ENCODE measurements at regions not wholly inside any gene's neighbourhood (a gene's known extent, or its start where the extent isn't known, plus 50 kb on each side); places are given as distances from the start of the nearest gene placed in this dataset.

- CTCF ChIA-PET: no interaction called here
Observed at GRCh38 chr3:171956181-171956683, 83.1 kb upstream of the FNDC3B start.

DNA sequence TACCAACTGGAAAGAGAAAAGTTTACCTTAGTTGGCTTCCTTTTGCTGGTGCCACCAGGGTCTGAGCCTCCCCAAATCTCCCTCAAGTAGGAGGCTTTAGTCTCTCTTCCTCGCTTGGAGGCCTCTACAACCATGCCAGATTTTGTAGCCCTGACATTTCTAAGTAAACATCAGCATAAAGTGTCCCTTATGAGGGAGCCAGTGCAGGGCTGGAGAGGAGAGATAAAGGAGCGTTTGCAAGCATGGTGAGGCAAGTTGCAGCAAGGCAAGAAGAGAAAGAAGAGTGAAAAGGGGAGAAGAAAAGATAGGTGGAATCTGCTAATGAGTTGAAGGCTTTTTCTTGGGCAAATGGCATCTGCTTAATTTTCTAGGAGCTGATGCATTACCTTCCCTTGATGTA lies 82.7 kb upstream of the FNDC3B start:
- POLR2A ChIA-PET: no interaction called here
- peak in 1 of 3 donors; percentile 44 for DNase-seq
- Histone ChIP-seq H3K9me3 (ENCODE audit: control extremely low read depth in 1 of 5, control insufficient read depth in 4 of 5, insufficient read depth in 2 of 5, low read depth in 1 of 5, low read length in 4 of 5) (no peaks in the 10 kb centered on the region), H3K4me1 (ENCODE audit: control extremely low read depth in 1 of 4, control insufficient read depth in 4 of 4, insufficient read depth in 4 of 4, low read length in 3 of 4) (peaks cover 2 to 24% (median 19%) of the 10 kb centered on the region in 4 experiments), H3K4me3 (ENCODE audit: control insufficient read depth in 1 of 7, extremely low read depth in 1 of 7, insufficient read depth in 4 of 7, low read depth in 2 of 7, low read length in 6 of 7) (no peak overlapping the region), H3K27me3 (replicated peaks in 2 of 5; ENCODE audit: control insufficient read depth in 4 of 5, insufficient read depth in 5 of 5, low read length in 4 of 5) (no peaks in the 10 kb centered on the region), H3K27ac (ENCODE audit: insufficient read depth in 1 of 2, low read depth in 1 of 2, low read length in 2 of 2, poor library complexity in 1 of 2, severe bottlenecking in 2 of 2) (no peak overlapping the region), H3K36me3 (ENCODE audit: control insufficient read depth in 4 of 4, insufficient read depth in 4 of 4, low read length in 3 of 4) (no peaks in the 10 kb centered on the region)
- CTCF ChIA-PET: no interaction called here
- WGBS (ENCODE audit: insufficient coverage): 69% methylated on average over 1 of the region's 2 CpGs

More at GRCh38 chr3:171956181-171956683, 83.1 kb upstream of the FNDC3B start:
- Histone ChIP-seq H3K9me3 (ENCODE audit: control extremely low read depth in 1 of 5, control insufficient read depth in 4 of 5, insufficient read depth in 2 of 5, low read depth in 1 of 5, low read length in 4 of 5) (no peaks in the 10 kb centered on the region), H3K4me1 (ENCODE audit: control extremely low read depth in 1 of 4, control insufficient read depth in 4 of 4, insufficient read depth in 4 of 4, low read length in 3 of 4) (peaks cover 2 to 22% (median 17%) of the 10 kb centered on the region in 4 experiments), H3K36me3 (ENCODE audit: control insufficient read depth in 4 of 4, insufficient read depth in 4 of 4, low read length in 3 of 4) (no peaks in the 10 kb centered on the region), H3K27me3 (replicated peaks in 2 of 5; ENCODE audit: control insufficient read depth in 4 of 5, insufficient read depth in 5 of 5, low read length in 4 of 5) (no peaks in the 10 kb centered on the region), H3K4me3 (ENCODE audit: control insufficient read depth in 1 of 7, extremely low read depth in 1 of 7, insufficient read depth in 4 of 7, low read depth in 2 of 7, low read length in 6 of 7) (no peak overlapping the region), H3K27ac (ENCODE audit: insufficient read depth in 1 of 2, low read depth in 1 of 2, low read length in 2 of 2, poor library complexity in 1 of 2, severe bottlenecking in 2 of 2) (no peak overlapping the region)
- DNase-seq: no peak
- whole genome bisulfite sequencing (ENCODE audit: insufficient coverage): 100% methylated on average over 7 of the region's 13 CpGs
- POLR2A ChIA-PET: no interaction called here

- H3K36me3 ChIP-seq (ENCODE audit: control insufficient read depth in 4 of 4, insufficient read depth in 4 of 4, low read length in 3 of 4): no peaks in the 10 kb centered on the region
- POLR2A ChIA-PET: no interaction called here
- peak overlapping the region in 1 of 7 experiments; percentile 4 for H3K4me3 ChIP-seq (ENCODE audit: control insufficient read depth in 1 of 7, extremely low read depth in 1 of 7, insufficient read depth in 4 of 7, low read depth in 2 of 7, low read length in 6 of 7)
- peaks cover 2 to 24% (median 19%) of the 10 kb centered on the region in 4 experiments for H3K4me1 ChIP-seq (ENCODE audit: control extremely low read depth in 1 of 4, control insufficient read depth in 4 of 4, insufficient read depth in 4 of 4, low read length in 3 of 4)
- H3K27ac ChIP-seq (ENCODE audit: insufficient read depth in 1 of 2, low read depth in 1 of 2, low read length in 2 of 2, poor library complexity in 1 of 2, severe bottlenecking in 2 of 2): no peak overlapping the region
- H3K9me3 ChIP-seq (ENCODE audit: control extremely low read depth in 1 of 5, control insufficient read depth in 4 of 5, insufficient read depth in 2 of 5, low read depth in 1 of 5, low read length in 4 of 5): no peaks in the 10 kb centered on the region
- 100% methylated on average over 2 of the region's 10 CpGs for WGBS (ENCODE audit: insufficient coverage)
- DNase-seq: no peak
- CTCF ChIA-PET: interaction anchor here (1.2 kb wide), 1 partner anchor 16 kb away, joined by 3 read pairs; no protein-coding TSS in a partner anchor
- no peaks in the 10 kb centered on the region for H3K27me3 ChIP-seq (replicated peaks in 2 of 5; ENCODE audit: control insufficient read depth in 4 of 5, insufficient read depth in 5 of 5, low read length in 4 of 5)
Observed at GRCh38 chr3:171959532-171960089, 79.8 kb upstream of the FNDC3B start.

- peaks cover 2 to 24% (median 19%) of the 10 kb centered on the region in 4 experiments for H3K4me1 ChIP-seq (ENCODE audit: control extremely low read depth in 1 of 4, control insufficient read depth in 4 of 4, insufficient read depth in 4 of 4, low read length in 3 of 4)
- no peaks in the 10 kb centered on the region for H3K36me3 ChIP-seq (ENCODE audit: control insufficient read depth in 4 of 4, insufficient read depth in 4 of 4, low read length in 3 of 4)
- no peak for DNase-seq
- no peaks in the 10 kb centered on the region for H3K27me3 ChIP-seq (replicated peaks in 2 of 5; ENCODE audit: control insufficient read depth in 4 of 5, insufficient read depth in 5 of 5, low read length in 4 of 5)
- 60% methylated on average over 2 of the region's 4 CpGs for WGBS (ENCODE audit: insufficient coverage)
- ChIA-PET CTCF (interaction anchor here (1.5 kb wide), 1 partner anchor 10 kb away, joined by 5 read pairs; no protein-coding TSS in a partner anchor), POLR2A (no interaction called here)
- peak overlapping the region in 1 of 7 experiments; percentile 8 for H3K4me3 ChIP-seq (ENCODE audit: control insufficient read depth in 1 of 7, extremely low read depth in 1 of 7, insufficient read depth in 4 of 7, low read depth in 2 of 7, low read length in 6 of 7)
- no peaks in the 10 kb centered on the region for H3K9me3 ChIP-seq (ENCODE audit: control extremely low read depth in 1 of 5, control insufficient read depth in 4 of 5, insufficient read depth in 2 of 5, low read depth in 1 of 5, low read length in 4 of 5)
- peak overlapping the region in 1 of 2 experiments; percentile 19 for H3K27ac ChIP-seq (ENCODE audit: insufficient read depth in 1 of 2, low read depth in 1 of 2, low read length in 2 of 2, poor library complexity in 1 of 2, severe bottlenecking in 2 of 2)
Observed at GRCh38 chr3:171960159-171960558, 79.2 kb upstream of the FNDC3B start.

DNA sequence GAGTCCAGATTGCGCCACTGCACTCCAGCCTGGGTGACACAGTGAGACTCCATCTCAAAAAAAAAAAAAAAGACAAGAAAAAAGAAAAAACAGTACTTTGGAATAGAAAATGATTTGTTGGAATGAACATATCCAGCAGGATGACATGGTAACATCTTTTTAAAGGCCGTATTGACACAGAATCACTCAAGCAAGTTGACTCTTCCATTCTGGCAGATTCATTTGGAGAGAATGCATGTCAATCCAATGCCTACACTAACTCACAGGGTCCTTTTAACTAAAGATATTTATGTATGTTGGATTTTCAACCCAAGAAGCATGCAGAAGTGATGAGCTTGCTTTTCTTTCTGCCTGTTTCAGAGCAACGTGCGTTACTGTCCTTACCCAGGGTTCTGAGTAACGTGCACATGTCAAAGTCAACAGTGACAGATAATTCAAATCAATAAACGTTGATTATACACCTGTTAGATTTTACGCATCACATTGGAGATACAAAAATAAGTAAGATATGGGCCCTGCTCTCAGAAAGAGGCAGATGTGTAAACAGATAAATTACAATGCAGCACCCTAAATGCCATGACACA lies 77.1 kb upstream of the FNDC3B start:
- Histone ChIP-seq H3K27ac (ENCODE audit: insufficient read depth in 1 of 2, low read depth in 1 of 2, low read length in 2 of 2, poor library complexity in 1 of 2, severe bottlenecking in 2 of 2) (no peak overlapping the region), H3K4me1 (ENCODE audit: control extremely low read depth in 1 of 4, control insufficient read depth in 4 of 4, insufficient read depth in 4 of 4, low read length in 3 of 4) (peaks cover 2 to 30% (median 24%) of the 10 kb centered on the region in 4 experiments), H3K4me3 (ENCODE audit: control insufficient read depth in 1 of 7, extremely low read depth in 1 of 7, insufficient read depth in 4 of 7, low read depth in 2 of 7, low read length in 6 of 7) (no peak overlapping the region), H3K27me3 (replicated peaks in 2 of 5; ENCODE audit: control insufficient read depth in 4 of 5, insufficient read depth in 5 of 5, low read length in 4 of 5) (no peaks in the 10 kb centered on the region), H3K36me3 (ENCODE audit: control insufficient read depth in 4 of 4, insufficient read depth in 4 of 4, low read length in 3 of 4) (no peaks in the 10 kb centered on the region), H3K9me3 (ENCODE audit: control extremely low read depth in 1 of 5, control insufficient read depth in 4 of 5, insufficient read depth in 2 of 5, low read depth in 1 of 5, low read length in 4 of 5) (no peaks in the 10 kb centered on the region)
- ChIA-PET CTCF (no interaction called here), POLR2A (no interaction called here)
- no peak for DNase-seq
- 95% methylated on average over 6 of the region's 7 CpGs for WGBS (ENCODE audit: insufficient coverage)

DNA sequence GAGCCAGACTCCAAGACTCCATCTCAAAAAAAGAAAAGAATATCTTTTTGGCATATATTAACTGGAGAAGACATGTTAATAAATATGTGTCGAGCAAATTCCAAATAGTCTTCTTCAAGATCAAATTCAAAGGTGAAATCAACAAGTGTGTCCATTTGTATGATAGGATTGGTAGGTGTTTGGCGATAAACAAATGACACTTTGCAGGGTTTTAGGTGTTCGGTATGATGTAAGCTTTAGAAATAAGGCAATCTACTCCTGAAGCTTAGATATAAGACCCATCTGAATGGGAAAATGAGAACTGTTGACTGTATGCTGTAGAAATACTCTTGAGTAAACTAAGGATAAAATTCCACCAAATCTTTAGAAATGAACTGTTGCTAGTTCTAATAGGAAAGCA lies 75.8 kb upstream of the FNDC3B start:
- CTCF ChIA-PET: no interaction called here
- no peak for DNase-seq
- Histone ChIP-seq H3K36me3 (ENCODE audit: control insufficient read depth in 4 of 4, insufficient read depth in 4 of 4, low read length in 3 of 4) (no peaks in the 10 kb centered on the region), H3K4me3 (ENCODE audit: control insufficient read depth in 1 of 7, extremely low read depth in 1 of 7, insufficient read depth in 4 of 7, low read depth in 2 of 7, low read length in 6 of 7) (no peak overlapping the region), H3K4me1 (ENCODE audit: control extremely low read depth in 1 of 4, control insufficient read depth in 4 of 4, insufficient read depth in 4 of 4, low read length in 3 of 4) (peaks cover 2 to 38% (median 26%) of the 10 kb centered on the region in 4 experiments), H3K27ac (ENCODE audit: insufficient read depth in 1 of 2, low read depth in 1 of 2, low read length in 2 of 2, poor library complexity in 1 of 2, severe bottlenecking in 2 of 2) (no peak overlapping the region), H3K9me3 (ENCODE audit: control extremely low read depth in 1 of 5, control insufficient read depth in 4 of 5, insufficient read depth in 2 of 5, low read depth in 1 of 5, low read length in 4 of 5) (no peaks in the 10 kb centered on the region), H3K27me3 (replicated peaks in 2 of 5; ENCODE audit: control insufficient read depth in 4 of 5, insufficient read depth in 5 of 5, low read length in 4 of 5) (no peaks in the 10 kb centered on the region)
- POLR2A ChIA-PET: no interaction called here
- 95% methylated on average over 3 of the region's 3 CpGs for WGBS (ENCODE audit: insufficient coverage)

GRCh38 chr3:171965067-171965712 lies 74.2 kb upstream of the FNDC3B start:
- Histone ChIP-seq H3K9me3 (ENCODE audit: control extremely low read depth in 1 of 5, control insufficient read depth in 4 of 5, insufficient read depth in 2 of 5, low read depth in 1 of 5, low read length in 4 of 5) (no peaks in the 10 kb centered on the region), H3K4me3 (ENCODE audit: control insufficient read depth in 1 of 7, extremely low read depth in 1 of 7, insufficient read depth in 4 of 7, low read depth in 2 of 7, low read length in 6 of 7) (no peak overlapping the region), H3K27me3 (replicated peaks in 2 of 5; ENCODE audit: control insufficient read depth in 4 of 5, insufficient read depth in 5 of 5, low read length in 4 of 5) (no peaks in the 10 kb centered on the region), H3K27ac (ENCODE audit: insufficient read depth in 1 of 2, low read depth in 1 of 2, low read length in 2 of 2, poor library complexity in 1 of 2, severe bottlenecking in 2 of 2) (no peak overlapping the region), H3K4me1 (ENCODE audit: control extremely low read depth in 1 of 4, control insufficient read depth in 4 of 4, insufficient read depth in 4 of 4, low read length in 3 of 4) (peaks cover under 1 to 33% (median 18%) of the 10 kb centered on the region in 4 experiments), H3K36me3 (ENCODE audit: control insufficient read depth in 4 of 4, insufficient read depth in 4 of 4, low read length in 3 of 4) (no peaks in the 10 kb centered on the region)
- CTCF ChIA-PET: no interaction called here
- 85% methylated on average over 3 of the region's 6 CpGs for WGBS (ENCODE audit: insufficient coverage)
- no peak for DNase-seq
- POLR2A ChIA-PET: no interaction called here

Data from common myeloid progenitor, CD34-positive (primary cell).